GM18858 (cell line): ENCODE measurements at regions not wholly inside any gene's neighbourhood (a gene's known extent, or its start where the extent isn't known, plus 50 kb on each side); places are given as distances from the start of the nearest gene placed in this dataset.
A peak's percentile ranks its signal among the peaks of the same experiment; 100 is the strongest.

Experiments used
- ATAC-seq: cut with Tn5 transposase; IDR thresholded peaks from one replicate; pipeline ENCODE4 v1.9.1; 2021; ENCODE audit not compliant: unreplicated experiment

DNA sequence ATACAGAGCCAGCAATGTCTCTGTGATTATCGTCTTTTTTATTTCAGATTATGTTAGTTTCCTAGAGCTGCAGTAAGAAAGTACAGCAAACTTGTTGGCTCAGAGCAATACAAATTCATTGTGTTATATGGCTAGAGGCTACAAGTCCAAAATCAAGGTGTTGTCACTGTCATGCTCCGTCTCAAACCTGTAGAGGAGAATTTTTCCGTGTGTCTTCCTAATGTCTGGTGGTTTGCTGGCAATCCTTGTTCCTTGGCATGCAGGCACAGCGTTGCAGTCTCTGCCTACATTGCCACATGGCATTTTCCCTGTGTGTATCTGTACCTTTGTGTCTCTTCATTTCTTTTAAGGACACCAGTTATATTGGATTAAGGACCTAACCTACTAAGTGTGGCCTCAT, 244.4 kb downstream of the LRRIQ3 start:
- ATAC-seq: no peak

DNA sequence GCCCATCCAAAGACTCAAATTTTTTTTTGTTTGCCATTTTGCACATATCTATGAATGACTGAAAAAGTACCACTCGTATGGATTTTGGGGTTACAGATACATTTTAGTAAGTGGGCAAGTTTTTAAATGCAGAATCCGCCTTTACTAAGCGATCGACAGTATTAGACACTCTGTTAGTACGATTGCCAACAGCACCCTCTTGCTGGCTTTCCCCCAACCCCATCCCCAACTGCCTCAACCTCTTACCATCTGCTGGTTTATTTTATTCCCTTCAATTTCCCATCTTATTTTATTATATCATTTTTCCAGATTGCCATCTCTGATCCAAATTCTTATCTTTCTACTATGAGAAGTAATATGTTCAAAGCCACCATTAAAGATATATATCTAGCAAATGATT, 244.8 kb downstream of the LRRIQ3 start:
- no peak for ATAC-seq

DNA sequence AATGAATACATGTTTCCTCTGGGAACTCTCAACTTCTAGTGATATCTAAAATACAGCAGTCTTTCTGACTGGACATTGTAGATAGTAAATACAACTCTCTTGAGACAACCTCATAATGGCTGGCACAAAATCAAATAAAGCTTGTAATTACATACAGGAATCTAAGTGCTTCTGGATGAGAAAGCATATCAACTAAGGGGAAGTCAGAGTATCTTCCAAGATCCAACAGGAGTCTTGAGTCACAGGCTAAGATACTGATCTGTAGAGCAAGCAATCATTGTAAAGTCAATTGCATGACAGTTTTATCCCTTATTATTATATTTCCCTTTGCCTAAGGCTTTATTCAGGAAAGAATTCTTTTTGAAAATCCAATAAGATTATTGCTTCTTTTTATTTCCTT, 249.9 kb downstream of the LRRIQ3 start:
- no peak for ATAC-seq

DNA sequence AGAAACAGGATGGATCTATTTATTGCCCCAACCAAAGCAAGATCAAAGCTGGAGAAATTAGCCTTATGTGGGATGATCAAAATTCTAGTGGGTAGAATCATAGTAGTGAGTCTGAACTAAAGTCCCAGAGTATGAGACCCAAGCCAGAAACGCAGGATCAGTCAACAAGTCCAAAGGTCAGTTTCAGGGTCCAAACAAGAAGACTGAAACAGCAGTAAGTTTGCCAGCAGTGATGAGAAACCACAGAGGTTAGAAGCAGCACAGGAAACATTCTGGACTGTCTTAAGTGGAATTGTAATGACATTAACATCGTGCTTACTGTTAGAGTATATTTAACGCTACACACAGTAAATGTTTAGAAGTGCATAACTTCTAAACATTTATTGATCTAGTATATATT, 251.0 kb downstream of the LRRIQ3 start:
- no peak for ATAC-seq

DNA sequence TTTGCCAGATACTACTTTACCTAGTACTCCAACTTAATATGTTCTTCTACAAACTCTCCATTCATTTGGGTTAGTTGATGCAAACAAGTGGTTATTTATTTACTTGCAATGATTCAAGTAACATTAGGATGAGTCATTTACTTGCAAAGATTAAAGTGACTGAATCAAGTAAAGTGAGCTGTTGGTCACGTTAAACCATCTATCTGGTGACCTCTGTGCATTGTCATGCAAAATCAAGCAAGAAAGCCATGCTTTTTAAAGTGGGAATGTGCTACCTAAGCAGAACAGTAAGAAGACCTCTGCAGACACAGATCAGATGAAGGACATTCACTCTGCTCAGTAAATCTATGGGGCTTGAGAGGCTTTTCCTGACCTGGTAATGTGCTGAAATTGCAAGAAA, 254.7 kb downstream of the LRRIQ3 start:
- no peak for ATAC-seq

DNA sequence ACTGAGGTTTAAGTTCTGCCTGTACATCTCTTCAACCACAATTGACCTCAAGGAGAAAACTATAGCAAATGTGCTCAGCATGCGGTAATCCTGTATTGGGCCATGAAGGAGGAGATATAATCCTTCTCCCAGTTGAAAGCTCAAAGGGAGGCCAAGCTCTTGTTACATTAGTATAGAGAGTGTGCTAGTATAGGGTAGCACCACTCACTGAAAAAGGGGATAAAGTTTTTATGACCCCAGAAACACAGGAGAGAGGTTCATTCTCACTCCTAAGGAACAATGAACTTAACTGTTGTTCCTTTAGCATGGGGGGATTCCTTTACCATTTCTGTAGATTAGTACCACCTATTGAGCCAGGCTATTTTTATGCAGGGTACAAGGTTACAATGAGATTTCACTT, 267.7 kb downstream of the LRRIQ3 start:
- ATAC-seq: no peak

DNA sequence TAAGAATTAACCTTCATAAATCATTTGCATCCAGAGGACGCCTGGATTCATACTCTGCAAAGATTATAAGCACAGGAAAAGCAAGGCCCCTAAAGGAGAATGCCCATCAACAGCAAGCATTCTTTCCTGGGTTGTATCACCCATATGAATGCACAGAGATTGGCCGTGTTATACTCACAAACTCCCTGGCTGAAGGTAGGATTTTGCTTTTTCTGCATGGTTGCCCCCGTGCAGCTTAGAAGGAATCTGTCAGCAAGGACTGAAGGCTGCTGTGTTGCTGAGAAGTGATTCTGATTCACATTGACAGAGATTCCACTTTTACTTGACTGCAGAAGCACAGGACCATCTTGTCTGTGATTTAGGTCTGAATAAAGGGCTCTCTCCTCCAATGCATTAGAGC, 283.0 kb downstream of the LRRIQ3 start:
- no peak for ATAC-seq

DNA sequence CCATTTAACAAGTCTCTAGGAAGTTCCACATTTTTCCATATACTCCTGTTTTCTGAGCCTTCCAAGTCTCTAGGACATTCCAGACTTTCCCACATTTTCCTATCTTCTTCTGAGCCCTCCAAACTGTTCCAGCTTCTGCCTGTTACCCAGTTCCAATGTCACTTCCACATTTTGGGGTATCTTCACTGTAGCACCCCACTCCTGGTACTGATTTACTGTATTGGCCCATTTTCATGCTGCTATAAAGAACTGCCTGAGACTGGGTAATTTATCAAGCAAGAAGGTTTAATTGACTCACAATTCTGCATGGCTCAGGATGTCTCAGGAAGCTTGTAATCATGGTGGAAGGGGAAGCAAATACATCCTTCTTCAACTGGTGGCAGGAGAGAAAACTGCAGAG, 285.0 kb downstream of the LRRIQ3 start:
- ATAC-seq: no peak

DNA sequence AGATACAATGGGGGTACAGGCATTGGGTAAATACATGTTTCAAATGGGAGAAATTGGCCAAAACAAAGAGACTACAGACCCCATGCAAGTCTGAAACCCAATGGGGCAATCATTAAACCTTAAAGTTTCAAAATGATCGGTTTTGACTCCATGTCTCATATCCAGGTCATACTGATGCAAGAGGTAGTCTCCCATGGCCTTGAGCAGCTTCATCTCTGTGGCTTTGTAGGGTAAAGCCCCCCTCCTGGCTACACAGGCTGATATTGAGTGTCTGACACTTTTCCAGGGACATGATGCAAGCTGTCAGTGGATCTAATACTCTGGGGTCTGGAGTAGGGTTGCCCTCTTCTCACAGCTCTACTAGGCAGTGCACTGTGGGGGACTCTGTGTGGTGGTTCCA, 286.1 kb downstream of the LRRIQ3 start:
- no peak for ATAC-seq

DNA sequence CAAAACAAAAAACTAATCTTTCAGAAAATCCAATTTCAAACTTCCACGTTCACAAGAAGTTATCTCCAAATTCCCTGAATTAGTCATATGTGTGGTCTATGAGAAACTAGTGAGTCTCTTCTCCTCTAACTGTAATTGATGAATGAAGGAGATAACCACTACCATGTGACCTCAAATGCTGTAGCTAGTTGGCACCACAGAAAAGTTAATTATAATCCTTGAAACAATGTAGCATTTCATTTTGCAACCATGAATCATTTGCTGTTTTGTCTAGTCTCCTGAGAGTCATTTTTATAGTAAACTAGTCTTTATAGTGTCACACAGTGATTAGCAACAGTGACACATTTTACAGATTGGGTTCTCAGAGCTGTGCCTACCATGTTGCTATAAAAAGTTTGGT, 287.5 kb downstream of the LRRIQ3 start:
- no peak for ATAC-seq

DNA sequence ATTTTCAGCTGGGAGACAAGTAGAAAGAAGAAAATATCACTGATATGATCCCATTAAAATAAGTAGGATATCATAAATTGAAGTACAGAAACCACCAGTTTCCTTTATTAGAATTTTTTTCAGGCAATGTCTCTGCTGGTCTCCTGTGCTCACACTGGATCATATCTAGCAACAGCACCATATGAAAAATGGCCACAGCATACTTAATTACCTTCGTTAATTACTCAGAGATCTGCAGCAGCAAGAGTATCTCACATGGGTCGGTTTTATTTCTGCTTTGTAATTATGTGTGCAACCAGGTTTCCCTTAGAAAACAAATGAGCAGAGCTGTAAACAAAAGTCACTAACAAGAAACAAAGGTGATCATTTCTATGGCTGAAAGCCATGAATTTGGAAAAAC, 287.9 kb downstream of the LRRIQ3 start:
- no peak for ATAC-seq

DNA sequence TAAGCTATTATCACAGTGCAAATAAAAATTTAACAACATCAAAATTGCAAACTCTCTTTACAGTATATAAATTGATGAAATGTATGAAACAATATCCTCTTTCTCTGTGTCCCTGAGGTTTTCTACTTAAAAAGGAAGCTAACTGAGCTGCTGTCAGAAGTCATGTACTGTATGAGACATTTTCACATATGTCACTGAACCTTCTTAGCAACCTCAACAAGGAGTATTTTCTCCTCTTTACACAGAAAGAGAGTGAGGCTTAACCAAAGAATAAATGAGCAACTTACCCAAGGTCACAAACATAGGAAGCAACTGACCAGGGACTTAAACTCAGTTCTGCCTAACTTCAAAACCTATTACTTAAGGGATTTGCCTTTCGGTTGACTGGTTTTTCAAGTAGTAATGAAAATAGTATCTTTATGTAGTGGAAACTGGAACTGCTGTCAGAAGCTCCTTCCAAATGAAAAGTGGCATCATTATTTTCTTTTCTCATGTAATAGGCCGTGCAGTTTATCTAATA, 288.9 kb downstream of the LRRIQ3 start:
- no peak for ATAC-seq

DNA sequence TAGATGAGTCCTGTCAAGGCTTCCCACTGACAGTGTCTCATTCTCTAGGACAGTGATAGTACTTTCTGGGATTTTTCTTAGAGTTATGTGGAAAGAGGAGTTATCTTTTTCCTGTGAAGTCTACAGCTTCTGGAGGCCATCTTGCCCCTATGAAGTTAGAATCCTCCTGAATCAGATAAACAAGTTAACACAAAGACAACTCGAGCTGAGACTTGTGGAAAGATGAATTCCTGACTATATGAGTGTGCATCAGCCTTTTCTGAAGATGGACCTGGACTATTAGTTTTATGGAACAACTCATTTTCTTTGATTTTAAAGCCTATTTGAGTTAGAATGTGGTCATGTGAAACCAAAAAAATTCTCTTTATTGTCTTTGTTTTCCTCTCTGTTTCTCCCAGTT, 290.9 kb downstream of the LRRIQ3 start:
- no peak for ATAC-seq

DNA sequence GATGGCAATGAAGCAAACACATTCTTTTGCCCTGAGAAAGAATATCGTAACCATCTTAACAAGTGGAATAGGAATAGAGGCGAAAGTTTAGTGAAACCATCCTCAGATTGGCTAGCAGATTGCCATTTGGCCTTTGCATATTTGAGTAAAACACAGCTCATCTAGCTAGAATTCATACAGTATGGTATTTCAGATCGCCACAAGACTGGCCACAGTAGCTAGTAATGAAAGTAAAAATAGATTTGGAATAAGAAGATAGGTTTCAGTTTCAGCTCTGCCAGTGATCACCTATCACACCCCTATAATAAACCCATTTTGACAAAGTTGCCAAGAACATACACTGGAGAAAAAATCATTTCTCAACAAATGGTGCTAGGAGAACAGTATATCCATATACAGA, 294.9 kb downstream of the LRRIQ3 start:
- ATAC-seq: no peak

DNA sequence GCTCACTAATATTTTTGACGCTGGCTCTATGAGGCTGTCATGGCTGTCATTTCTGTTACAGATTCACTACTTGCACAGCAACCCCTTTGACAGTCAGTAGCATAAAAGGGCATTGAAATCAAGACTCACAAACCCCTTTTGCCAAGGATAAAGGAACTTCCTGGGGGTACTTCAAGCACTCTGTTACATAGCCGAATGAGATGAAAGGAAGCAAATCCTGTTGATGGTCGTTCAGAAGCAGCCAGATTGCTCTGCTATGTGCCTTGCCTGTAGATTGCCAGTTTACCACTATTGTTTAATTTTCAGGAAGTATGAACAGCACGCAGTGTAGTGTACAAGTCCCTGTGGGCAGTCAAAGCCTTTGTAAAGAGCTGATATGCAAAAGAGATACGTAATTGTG, 296.2 kb downstream of the LRRIQ3 start:
- ATAC-seq: peak; percentile 43

DNA sequence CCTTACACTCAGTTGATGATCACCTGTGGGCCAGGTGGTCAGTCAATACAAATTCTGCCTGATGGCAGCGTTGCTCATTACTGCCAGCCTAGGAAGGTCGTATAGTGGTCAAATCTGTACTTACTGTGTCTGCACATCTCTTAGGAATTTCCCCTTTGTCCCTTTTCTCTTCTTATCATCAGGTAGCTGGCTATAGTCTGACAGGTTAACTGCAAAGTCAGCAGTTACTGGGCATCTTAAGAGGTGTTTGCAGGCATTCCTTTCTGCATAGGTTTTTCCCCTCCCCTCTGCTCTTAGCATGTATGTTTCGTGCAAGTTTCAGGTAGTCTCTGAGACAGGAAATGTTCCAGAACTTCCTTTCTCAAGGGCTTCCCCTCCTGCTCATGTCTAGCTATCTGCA, 298.7 kb downstream of the LRRIQ3 start:
- no peak for ATAC-seq

DNA sequence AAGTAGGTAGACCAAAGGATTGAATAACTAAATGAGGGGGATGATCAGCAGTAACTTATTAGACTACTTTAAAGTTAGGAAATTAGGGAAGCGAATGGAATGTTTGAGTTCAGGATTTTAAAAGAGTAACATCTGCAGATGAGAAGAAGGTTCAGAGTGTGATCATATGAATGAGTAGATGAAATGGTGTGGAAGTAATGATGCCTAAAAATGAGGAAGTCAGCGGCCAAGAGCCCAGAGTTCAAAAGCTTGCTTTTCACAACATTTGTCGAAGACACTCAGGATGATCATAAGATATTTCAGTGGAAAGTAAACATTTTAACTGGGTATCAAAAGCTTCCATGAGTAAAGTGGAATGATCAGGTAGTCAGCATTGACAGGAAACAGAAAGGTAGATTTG, 299.4 kb downstream of the LRRIQ3 start:
- no peak for ATAC-seq

DNA sequence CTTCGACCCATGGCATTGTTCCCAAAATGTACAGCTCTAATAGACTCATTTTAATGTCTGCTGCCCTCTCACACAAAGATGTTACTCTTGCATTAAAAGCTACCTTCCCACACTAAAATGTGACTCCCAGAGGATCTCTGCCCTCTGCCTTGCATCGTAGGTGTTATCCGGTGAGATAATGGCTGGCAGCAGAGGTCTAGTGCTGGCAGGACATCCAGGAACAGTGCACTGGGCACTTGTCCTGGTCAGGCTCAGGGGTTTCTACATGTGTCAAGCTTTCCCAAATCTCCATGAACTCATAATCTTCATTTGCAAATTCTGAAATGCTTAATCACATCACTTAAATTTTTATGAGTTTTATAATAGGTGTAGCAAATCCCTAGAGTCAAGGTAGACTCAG, 310.6 kb downstream of the LRRIQ3 start:
- no peak for ATAC-seq

DNA sequence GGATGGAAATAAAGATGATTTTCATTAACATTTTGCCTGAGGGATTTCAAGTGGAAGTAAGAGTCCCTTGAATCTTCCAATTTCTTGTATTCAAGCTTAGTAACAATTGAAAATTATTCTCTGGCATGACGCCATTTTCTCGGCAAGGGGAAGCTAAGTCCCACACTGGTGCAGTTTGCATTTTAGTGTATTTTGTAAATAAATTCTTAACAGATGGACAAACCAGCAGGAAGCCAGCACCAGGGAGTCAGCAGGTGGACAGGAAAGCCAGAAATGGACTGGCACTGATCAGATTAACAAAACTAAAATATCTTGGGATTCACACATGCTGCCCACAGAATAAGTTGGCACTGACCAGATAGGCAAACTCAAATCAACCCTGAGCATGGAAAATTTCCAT, 311.3 kb downstream of the LRRIQ3 start:
- no peak for ATAC-seq

DNA sequence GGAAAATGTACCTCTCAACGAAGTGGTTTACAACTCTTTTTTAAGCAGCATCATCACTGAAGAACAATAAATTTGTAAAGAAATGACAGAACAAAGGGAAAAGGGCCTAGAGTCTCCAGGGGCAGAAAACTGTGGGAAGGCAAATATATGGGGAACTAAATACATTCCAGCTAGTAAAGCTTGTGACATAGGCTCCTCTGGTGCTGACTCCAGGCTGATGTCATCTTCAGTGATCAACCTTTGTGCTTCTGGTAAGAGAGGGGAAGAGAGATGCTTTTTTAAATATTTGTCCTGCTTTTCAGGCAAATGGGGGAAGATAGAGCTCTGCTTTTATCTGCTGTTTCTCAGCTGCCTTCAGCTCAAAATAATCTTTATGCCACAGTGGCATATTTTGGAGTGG, 323.2 kb downstream of the LRRIQ3 start:
- no peak for ATAC-seq

DNA sequence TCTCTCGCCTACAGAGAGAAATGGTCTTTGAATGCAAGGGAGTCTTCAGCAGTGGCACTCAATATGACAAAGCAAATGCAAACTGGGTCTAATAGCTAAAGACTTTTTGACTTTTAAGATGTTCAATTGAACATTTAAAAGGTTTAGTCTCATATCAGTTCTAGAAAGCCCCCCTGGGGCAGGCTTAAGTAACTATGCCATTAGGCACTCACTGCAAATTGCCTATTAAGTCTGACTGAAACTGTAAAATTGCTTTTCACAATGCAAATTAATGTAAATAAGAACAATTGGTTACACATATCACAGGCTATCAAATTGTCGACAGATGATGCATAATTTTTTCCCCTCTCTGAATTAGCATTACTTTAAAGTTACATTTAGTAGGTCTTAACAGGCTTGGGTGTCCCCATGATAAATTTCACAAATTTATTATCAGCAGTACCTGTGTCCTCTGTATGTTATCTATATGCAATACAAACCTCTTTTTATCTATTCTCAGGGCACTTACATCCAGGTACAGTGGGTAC, 329.1 kb downstream of the LRRIQ3 start:
- ATAC-seq: no peak

DNA sequence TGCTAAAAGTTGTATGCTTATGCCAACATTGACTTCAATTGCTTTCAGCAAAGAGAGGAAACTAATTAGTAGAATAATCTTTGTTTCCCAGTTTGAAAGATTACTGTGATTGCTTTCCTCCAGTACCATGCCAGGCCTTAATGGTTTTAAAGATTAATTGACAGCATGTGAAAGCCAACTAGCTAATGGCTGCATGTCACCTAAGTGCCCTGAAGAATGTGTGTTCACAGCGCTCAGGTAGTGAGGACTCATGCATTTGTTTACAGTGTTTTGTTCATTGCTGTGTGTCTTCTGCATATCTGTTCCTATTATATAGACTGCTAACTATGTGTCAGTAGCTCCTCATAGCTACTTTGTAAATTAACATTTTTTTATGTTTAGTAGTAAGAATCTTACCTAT, 335.6 kb downstream of the LRRIQ3 start:
- ATAC-seq: no peak

DNA sequence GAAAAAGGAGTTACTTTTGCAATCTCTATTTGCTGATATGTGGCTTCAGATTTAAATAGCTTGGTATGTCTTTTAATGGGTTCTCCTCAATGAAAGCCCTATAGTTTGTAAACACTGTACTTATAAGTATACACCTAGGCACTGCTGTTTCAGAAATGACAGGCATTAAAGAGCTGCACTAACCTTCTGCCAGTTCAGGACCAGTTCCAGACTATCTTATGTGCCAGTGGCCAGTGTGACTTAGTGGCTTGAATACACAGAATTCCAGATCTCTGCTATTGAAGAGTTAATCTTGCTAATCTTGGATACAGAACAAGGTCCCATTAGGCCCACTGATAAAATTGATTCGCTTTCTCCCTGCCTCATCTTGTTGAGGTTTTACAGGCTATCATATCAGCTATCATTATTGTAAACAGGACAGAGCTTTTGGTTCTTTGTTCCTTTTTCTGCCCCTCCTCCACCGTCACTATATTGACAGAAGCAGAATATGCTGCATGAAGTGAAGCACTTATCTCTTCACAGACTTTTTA, 337.5 kb downstream of the LRRIQ3 start:
- ATAC-seq: no peak
